Psoas muscle (tissue), 7 donors: ENCODE measurements at regions not wholly inside any gene's neighbourhood (a gene's known extent, or its start where the extent isn't known, plus 50 kb on each side); places are given as distances from the start of the nearest gene placed in this dataset.

ENCODE experiments used
- ATAC-seq, 4 donors: fragments of 200-7000 bp; cut with Tn5 transposase; one replicate each; pipeline ENCODE4 v1.9.1; 2020; ENCODE audit warnings: moderate library complexity in 3 of 4, mild to moderate bottlenecking in 2 of 4
- DNase-seq, 2 donors: peaks; one replicate each; pipeline ENCODE4 v3.0.0-alpha.2; 2020
- H3K27ac ChIP-seq: fragments of 200-600 bp; one replicate; pipeline ENCODE4 v1.8.0; 2022
- H3K27me3 ChIP-seq, 3 donors: fragments of 200-600 bp in 1 of 3; one replicate each; pipeline versions ENCODE4 v1.6.1 to v1.8.0; 2013 to 2022; ENCODE audit warnings: low read length in 2 of 3, mild to moderate bottlenecking in 2 of 3, moderate library complexity in 1 of 3; ENCODE audit not compliant: insufficient read depth in 3 of 3
- H3K36me3 ChIP-seq, 2 donors: fragments of 200-600 bp in 1 of 2; one replicate each; pipeline versions ENCODE4 v1.6.1 to v1.8.0; 2013 to 2022; ENCODE audit warnings: low read depth in 1 of 2, mild to moderate bottlenecking in 1 of 2, moderate library complexity in 1 of 2; ENCODE audit not compliant: insufficient read depth in 1 of 2
- H3K4me1 ChIP-seq: fragments of 200-600 bp; one replicate; pipeline ENCODE4 v1.8.0; 2022
- H3K4me3 ChIP-seq: fragments of 200-600 bp; one replicate; pipeline ENCODE4 v1.8.0; 2022; ENCODE audit warnings: mild to moderate bottlenecking
- H3K9me3 ChIP-seq: fragments of 200-600 bp; one replicate; pipeline ENCODE4 v1.8.0; 2022
- WGBS, 3 donors: extraction: QIAGEN DNeasy Blood & Tissue Kit; methylation state at CpG; one replicate each; pipeline versions ENCODE4 v1.1.6 to v1.1.7; 2013; 5-methylcytosine and 5-hydroxymethylcytosine counted together
- intact Hi-C, 2 donors: fragments of 100-400 bp; cut with DNase I; formaldehyde crosslinking; loops; one replicate each; pipeline versions ENCODE4 v1.11.0 to v1.14.2; 2022
- TF ChIP-seq, protein P1 (sequence below): fragments of 200-600 bp; IDR thresholded peaks from one replicate; pipeline ENCODE4 v1.8.0; 2022; ENCODE audit warnings: antibody characterized with exemption
- donor health status: healthy with polysubstance abuse.
- donor health status: DM: no; HTN: no; CAD: no; lungs with moderate emphysema.
- donor health status: Bipolar disorder and iron deficiency.
- donor health status: healthy.
- donor health status: DM: yes; HTN: yes; CAD: no.
- donor health status: DM: no; HTN: no; CAD: no.
- donor health status: DM: yes; HTN: yes; CAD: no.

DNA sequence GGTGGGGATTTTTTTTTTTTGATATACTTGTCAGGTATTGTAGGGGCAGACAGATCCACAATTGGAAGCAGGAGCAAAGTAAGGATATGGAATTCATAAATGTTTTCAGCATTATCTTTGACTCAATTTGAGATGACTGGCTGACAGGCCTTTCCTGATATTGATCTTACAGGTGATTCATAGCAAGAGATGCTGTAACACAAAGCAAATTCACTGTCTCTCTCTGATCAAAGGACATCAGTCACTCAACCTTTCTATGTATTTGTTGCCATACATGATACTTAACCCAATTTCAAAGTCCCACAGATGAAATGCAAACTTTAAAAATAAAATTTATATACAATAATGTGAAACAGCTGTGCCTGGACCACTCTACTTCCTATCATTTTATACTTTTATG is 1506.9 kb downstream of the AACS start:
- DNase-seq (no peak), ATAC-seq (no peak)
- TF ChIP-seq, protein P1, sequence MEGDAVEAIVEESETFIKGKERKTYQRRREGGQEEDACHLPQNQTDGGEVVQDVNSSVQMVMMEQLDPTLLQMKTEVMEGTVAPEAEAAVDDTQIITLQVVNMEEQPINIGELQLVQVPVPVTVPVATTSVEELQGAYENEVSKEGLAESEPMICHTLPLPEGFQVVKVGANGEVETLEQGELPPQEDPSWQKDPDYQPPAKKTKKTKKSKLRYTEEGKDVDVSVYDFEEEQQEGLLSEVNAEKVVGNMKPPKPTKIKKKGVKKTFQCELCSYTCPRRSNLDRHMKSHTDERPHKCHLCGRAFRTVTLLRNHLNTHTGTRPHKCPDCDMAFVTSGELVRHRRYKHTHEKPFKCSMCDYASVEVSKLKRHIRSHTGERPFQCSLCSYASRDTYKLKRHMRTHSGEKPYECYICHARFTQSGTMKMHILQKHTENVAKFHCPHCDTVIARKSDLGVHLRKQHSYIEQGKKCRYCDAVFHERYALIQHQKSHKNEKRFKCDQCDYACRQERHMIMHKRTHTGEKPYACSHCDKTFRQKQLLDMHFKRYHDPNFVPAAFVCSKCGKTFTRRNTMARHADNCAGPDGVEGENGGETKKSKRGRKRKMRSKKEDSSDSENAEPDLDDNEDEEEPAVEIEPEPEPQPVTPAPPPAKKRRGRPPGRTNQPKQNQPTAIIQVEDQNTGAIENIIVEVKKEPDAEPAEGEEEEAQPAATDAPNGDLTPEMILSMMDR, result no peak
- Histone ChIP-seq H3K27ac (no peak overlapping the region), H3K4me3 (no peak overlapping the region), H3K36me3 (no peaks in the 10 kb centered on the region), H3K4me1 (no peaks in the 10 kb centered on the region), H3K27me3 (no peaks in the 10 kb centered on the region), H3K9me3 (no peaks in the 10 kb centered on the region)
- intact Hi-C loops, result no loop called here

DNA sequence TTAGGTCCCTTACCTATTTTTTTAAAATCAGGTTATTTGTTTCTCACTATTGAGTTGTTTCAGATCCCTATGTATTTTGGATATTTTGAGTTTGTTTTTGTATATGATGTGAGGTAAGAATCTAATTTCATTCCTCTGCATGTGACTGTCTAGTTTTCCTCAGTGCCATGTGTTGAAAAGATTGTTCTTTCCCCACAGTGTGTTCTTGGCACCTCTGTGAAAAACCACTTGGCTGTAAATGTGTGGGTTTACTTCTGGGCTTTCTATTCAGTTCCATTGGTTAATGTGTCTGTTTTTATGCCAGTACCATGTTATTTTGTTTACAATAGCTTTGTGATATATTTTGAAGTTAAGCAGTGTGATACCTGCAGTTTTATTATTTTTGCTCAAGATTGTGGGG is 1516.4 kb downstream of the AACS start:
- no peaks in the 10 kb centered on the region for H3K36me3 ChIP-seq
- H3K4me1 ChIP-seq, result no peaks in the 10 kb centered on the region
- DNase-seq (no peak), ATAC-seq (no peak)
- intact Hi-C loops, result no loop called here
- TF ChIP-seq, protein P1, result no peak
- no peak overlapping the region for H3K4me3 ChIP-seq
- no peaks in the 10 kb centered on the region for H3K9me3 ChIP-seq
- H3K27me3 ChIP-seq, result no peaks in the 10 kb centered on the region
- H3K27ac ChIP-seq, result no peak overlapping the region

DNA sequence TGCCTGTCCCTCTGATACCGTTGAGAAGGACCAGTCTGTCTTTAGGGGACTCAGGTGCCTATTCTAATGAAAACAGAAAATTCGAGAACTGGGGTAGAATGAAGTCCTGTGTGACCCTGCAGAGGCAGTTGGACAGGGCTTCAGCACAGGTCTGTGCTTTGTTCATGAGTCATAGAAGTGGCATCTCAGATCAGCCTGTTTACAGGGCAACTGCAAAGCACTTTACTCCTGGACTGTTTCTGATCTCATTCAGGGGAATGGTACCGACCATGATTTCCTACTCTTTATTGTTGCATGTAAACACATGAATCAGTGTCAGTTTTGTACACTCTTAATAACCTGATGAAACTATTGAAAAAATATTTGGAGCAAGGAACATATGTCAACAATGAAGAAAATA is 1517.0 kb downstream of the AACS start:
- DNase-seq, result no peak
- Histone ChIP-seq H3K36me3 (no peaks in the 10 kb centered on the region), H3K27me3 (no peaks in the 10 kb centered on the region), H3K4me3 (no peak overlapping the region), H3K4me1 (no peaks in the 10 kb centered on the region), H3K27ac (no peak overlapping the region), H3K9me3 (no peaks in the 10 kb centered on the region)
- 56 to 70% (median 58%) methylated on average over 3 of the region's 3 CpGs for WGBS, 3 donors
- ATAC-seq, result no peak
- TF ChIP-seq, protein P1, result no peak
- intact Hi-C loops, result no loop called here

DNA sequence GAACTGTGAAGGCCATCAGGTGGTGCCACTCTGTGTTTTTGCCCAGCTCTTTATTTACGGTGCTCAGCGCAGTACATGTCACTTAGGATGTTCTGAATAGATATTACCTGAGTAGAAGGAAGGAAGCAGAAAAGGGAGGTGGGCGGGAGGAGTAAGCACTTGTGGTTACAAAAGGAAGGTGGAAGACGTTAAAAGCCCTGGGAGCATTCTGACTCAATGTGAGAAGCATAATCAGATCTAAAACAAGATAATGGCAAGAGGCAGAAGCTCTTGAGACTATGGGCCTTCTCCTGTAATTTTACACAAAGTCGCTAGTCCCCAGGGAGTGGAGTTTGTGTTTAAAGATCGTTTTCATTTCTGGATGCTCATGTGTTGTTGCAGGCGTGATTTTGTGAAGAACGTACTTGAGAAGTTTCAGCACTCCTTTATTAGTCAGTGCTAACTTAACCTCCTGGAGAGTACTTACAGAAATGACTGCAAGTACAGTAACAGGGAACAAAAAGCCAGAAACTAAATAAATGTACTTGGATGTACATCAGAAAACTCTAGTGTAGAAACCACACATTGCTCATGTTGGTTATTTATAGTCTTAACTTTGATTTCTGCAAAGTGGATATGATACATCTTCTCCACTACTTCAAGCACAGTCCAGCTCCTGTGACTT is 1523.5 kb downstream of the AACS start:
- no peaks in the 10 kb centered on the region for H3K36me3 ChIP-seq
- no peak overlapping the region for H3K27ac ChIP-seq
- no peak for ATAC-seq
- intact Hi-C loops, result no loop called here
- TF ChIP-seq, protein P1, result no peak
- DNase-seq, result no peak
- 70 to 73% (median 73%) methylated on average over 8 of the region's 8 CpGs for WGBS, 3 donors
- no peaks in the 10 kb centered on the region for H3K27me3 ChIP-seq
- H3K4me3 ChIP-seq, result no peak overlapping the region
- H3K9me3 ChIP-seq, result no peaks in the 10 kb centered on the region
- H3K4me1 ChIP-seq, result no peaks in the 10 kb centered on the region

DNA sequence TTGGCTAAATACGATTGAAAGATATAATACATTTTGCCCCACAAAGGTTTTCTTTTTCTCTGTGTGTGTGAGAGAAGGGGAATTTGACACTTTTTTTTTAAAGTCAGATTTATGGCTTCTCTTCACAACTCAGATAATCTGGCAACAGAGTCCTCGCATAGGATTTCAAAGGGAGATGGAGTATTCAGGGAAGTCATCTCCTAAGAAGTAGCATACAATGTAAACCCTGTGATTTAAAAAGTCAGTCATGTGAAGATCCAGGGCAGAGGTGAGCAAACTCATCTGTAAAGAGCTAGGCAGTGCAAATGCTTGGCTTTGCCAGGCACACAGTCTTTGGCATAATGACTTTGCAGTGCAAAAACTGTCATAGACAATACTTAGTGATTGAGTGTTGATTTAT is 1526.3 kb downstream of the AACS start:
- Histone ChIP-seq H3K4me1 (no peaks in the 10 kb centered on the region), H3K36me3 (no peaks in the 10 kb centered on the region), H3K4me3 (no peak overlapping the region), H3K27ac (no peak overlapping the region), H3K9me3 (no peaks in the 10 kb centered on the region), H3K27me3 (no peaks in the 10 kb centered on the region)
- ATAC-seq (no peak), DNase-seq (no peak)
- TF ChIP-seq, protein P1, result no peak
- 35 to 50% (median 44%) methylated on average over 2 of the region's 2 CpGs for WGBS, 3 donors
- intact Hi-C loops, result no loop called here
